GM23248 (cell line): ENCODE measurements at regions not wholly inside any gene's neighbourhood (a gene's known extent, or its start where the extent isn't known, plus 50 kb on each side); places are given as distances from the start of the nearest gene placed in this dataset.

Source experiments
- DNase-seq: peaks from one replicate; pipeline ENCODE4 v3.0.0-alpha.2; 2015
- H2AFZ ChIP-seq: fragments of 200-600 bp; sonication (generic); 2 replicates; pipeline ENCODE4 v1.6.1; 2016; ENCODE audit warnings: antibody characterized with exemption
- H3F3A ChIP-seq: fragments of 200-600 bp; sonication (generic); 2 replicates; pipeline ENCODE4 v1.6.1; 2016; ENCODE audit warnings: mild to moderate bottlenecking, antibody characterized with exemption, mixed run types; ENCODE audit not compliant: insufficient read depth
- H3K27ac ChIP-seq: fragments of 200-600 bp; sonication (generic); 2 replicates; pipeline ENCODE4 v1.5.1; 2016; ENCODE audit warnings: mild to moderate bottlenecking
- H3K27me3 ChIP-seq: fragments of 200-600 bp; sonication (generic); replicated peaks from 2 replicates; pipeline ENCODE4 v1.6.1; 2016; ENCODE audit warnings: mild to moderate bottlenecking; ENCODE audit not compliant: insufficient read depth
- H3K36me3 ChIP-seq: fragments of 200-600 bp; sonication (generic); 2 replicates; pipeline ENCODE4 v1.6.1; 2016; ENCODE audit warnings: low read depth, mild to moderate bottlenecking
- H3K4me1 ChIP-seq: fragments of 200-600 bp; sonication (generic); 2 replicates; pipeline ENCODE4 v1.6.1; 2016; ENCODE audit warnings: mild to moderate bottlenecking; ENCODE audit not compliant: insufficient read depth
- H3K4me2 ChIP-seq: fragments of 200-600 bp; sonication (generic); one replicate; pipeline ENCODE4 v1.6.1; 2016; ENCODE audit warnings: mild to moderate bottlenecking; ENCODE audit not compliant: unreplicated experiment
- H3K4me3 ChIP-seq: fragments of 200-600 bp; sonication (generic); 2 replicates; pipeline ENCODE4 v1.5.1; 2016; ENCODE audit warnings: mild to moderate bottlenecking
- H3K79me2 ChIP-seq: fragments of 200-600 bp; sonication (generic); 2 replicates; pipeline ENCODE4 v1.6.1; 2016; ENCODE audit warnings: mild to moderate bottlenecking; ENCODE audit not compliant: insufficient read depth
- H3K9ac ChIP-seq: fragments of 200-600 bp; sonication (generic); 2 replicates; pipeline ENCODE4 v1.6.1; 2016; ENCODE audit warnings: mild to moderate bottlenecking
- H3K9me2 ChIP-seq: fragments of 200-600 bp; sonication (generic); 2 replicates; pipeline ENCODE4 v1.6.1; 2016; ENCODE audit warnings: mixed run types, mild to moderate bottlenecking, moderate library complexity; ENCODE audit not compliant: insufficient read depth
- H3K9me3 ChIP-seq: fragments of 200-600 bp; sonication (generic); one replicate; pipeline ENCODE4 v1.6.1; 2017; ENCODE audit warnings: low read depth
- H4K20me1 ChIP-seq: fragments of 200-600 bp; sonication (generic); 2 replicates; pipeline ENCODE4 v1.6.0; 2016; ENCODE audit not compliant: insufficient read depth
- EZH2 ChIP-seq: fragments of 200-600 bp; sonication (generic); IDR thresholded peaks from 2 replicates; pipeline ENCODE4 v1.6.1; 2018; ENCODE audit warnings: antibody characterized with exemption, mild to moderate bottlenecking; ENCODE audit not compliant: insufficient read depth, poor library complexity, severe bottlenecking
- EZH2phosphoT487 ChIP-seq: fragments of 200-600 bp; sonication (generic); IDR thresholded peaks from 2 replicates; pipeline ENCODE4 v1.6.1; 2018; ENCODE audit warnings: antibody characterized with exemption, moderate library complexity, mild to moderate bottlenecking, low read depth; ENCODE audit not compliant: insufficient read depth
- WGBS, 2 experiments: methylation state at CpG; one replicate each; pipeline ENCODE4 v1.1.6; 2015 to 2017; ENCODE audit warnings: low lambda C conversion rate in 2 of 2, low coverage in 1 of 2; ENCODE audit errors: missing lambda C conversion rate in 2 of 2; 5-methylcytosine and 5-hydroxymethylcytosine counted together
- in situ Hi-C: fragments of 300-500 bp; cut with MboI; formaldehyde crosslinking; loops from 2 replicates; pipeline ENCODE4 v1.15.0; 2020

DNA sequence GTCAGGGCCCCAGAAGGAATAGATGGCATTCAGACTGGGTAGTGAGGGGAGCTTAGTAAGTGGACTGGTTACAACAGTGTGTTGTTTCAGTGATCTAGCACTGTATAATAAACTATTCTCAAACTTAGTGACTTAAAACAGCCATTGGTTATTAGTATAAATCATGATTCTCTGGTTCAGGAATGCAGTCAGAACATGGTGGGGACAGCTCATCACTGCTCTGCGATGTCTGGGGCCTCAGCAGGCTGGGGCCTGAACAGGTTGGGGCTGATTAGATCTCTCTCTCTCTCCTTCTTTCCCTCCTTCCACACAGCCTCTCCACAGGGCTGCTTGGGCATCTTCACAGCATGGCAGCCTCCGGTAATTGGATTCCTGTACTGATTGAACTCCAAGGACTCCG lies 160.4 kb downstream of the GATB start:
- Histone ChIP-seq H3K9me3 (no peaks in the 10 kb centered on the region), H2AFZ (no peak overlapping the region), H3K4me1 (0 out of 2 replicates have a peak, but pooled peaks cover 5% of the 10 kb centered on the region), H4K20me1 (no peaks in the 10 kb centered on the region), H3K27me3 (no peaks in the 10 kb centered on the region), H3K27ac (no peak overlapping the region), H3K36me3 (no peaks in the 10 kb centered on the region), H3F3A (no peaks in the 10 kb centered on the region), H3K4me3 (no peak overlapping the region), H3K4me2 (no peak overlapping the region), H3K9ac (no peak overlapping the region), H3K79me2 (no peaks in the 10 kb centered on the region), H3K9me2 (no peaks in the 10 kb centered on the region)
- 46 to 59% methylated on average over 3 of the region's 3 CpGs for WGBS, 2 experiments
- in situ Hi-C loops: loop anchor here (10.0 to 25.0 kb wide), 2 partner anchors 238 to 486 kb away; no protein-coding TSS in a partner anchor
- no peak for TF ChIP-seq EZH2phosphoT487
- peak; percentile 18 for DNase-seq

DNA sequence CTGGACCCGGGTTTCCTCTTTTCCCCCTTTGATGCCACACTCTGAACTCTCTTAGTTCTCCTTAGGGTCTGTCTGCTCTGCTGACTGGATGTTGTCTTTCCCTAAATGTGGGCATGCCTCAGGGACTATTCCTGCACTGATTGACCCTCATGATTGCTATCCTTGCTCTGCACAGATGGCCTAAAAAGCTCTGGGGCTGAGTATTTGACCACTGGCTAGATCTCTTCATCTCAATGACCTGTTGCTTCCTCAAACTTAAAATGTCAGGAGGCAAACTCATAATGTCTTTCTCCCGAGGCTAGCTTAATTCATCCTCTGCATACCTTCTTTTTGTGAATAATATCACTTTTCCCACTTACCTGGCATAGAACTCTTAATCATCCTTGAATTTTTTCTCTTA lies 157.4 kb downstream of the GATB start:
- H3K4me3 ChIP-seq: no peak overlapping the region
- in situ Hi-C loops: loop anchor here (10.0 to 25.0 kb wide), 2 partner anchors 241 to 489 kb away; no protein-coding TSS in a partner anchor
- H3K36me3 ChIP-seq: no peaks in the 10 kb centered on the region
- H3K27ac ChIP-seq: no peak overlapping the region
- 0 out of 2 replicates have a peak, but pooled peaks cover 5% of the 10 kb centered on the region for H3K4me1 ChIP-seq
- H3K79me2 ChIP-seq: no peaks in the 10 kb centered on the region
- no peaks in the 10 kb centered on the region for H3F3A ChIP-seq
- H3K9ac ChIP-seq: no peak overlapping the region
- no peak overlapping the region for H2AFZ ChIP-seq
- DNase-seq: no peak
- no peaks in the 10 kb centered on the region for H3K27me3 ChIP-seq
- H3K9me3 ChIP-seq: no peaks in the 10 kb centered on the region
- no peak for TF ChIP-seq EZH2phosphoT487
- no peak for TF ChIP-seq EZH2
- no peak overlapping the region for H3K4me2 ChIP-seq
- H4K20me1 ChIP-seq: no peaks in the 10 kb centered on the region
- WGBS, 2 experiments: 67 to 82% methylated on average over 2 of the region's 2 CpGs
- H3K9me2 ChIP-seq: no peaks in the 10 kb centered on the region

DNA sequence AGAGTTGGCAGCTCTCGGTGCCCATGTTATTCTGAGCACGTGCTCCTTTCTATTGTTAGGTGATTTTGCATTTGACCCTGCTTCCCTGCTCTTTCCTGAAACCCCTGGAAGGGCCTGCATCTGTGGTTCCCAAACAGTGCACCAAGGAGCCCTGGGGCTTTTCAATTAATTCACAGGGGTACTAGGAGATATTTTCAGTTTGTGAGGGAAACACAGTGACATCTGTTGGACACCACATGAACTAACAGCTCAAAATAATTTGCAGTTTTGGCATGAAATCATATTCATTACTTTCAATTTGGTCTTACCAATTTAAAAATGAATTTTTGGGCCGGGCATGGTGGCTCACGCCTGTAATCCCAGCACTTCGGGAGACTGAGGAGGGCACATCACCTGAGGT lies 156.6 kb downstream of the GATB start:
- Histone ChIP-seq H3K9me2 (no peaks in the 10 kb centered on the region), H3K27ac (no peak overlapping the region), H3K27me3 (no peaks in the 10 kb centered on the region), H3K79me2 (no peaks in the 10 kb centered on the region), H3K9me3 (no peaks in the 10 kb centered on the region), H3K9ac (no peak overlapping the region), H3F3A (no peaks in the 10 kb centered on the region), H3K36me3 (no peaks in the 10 kb centered on the region), H3K4me3 (no peak overlapping the region), H2AFZ (no peak overlapping the region), H3K4me2 (no peak overlapping the region), H3K4me1 (0 out of 2 replicates have a peak, but pooled peaks cover 5% of the 10 kb centered on the region), H4K20me1 (no peaks in the 10 kb centered on the region)
- TF ChIP-seq EZH2phosphoT487: no peak
- TF ChIP-seq EZH2: no peak
- peak; percentile 57 for DNase-seq
- in situ Hi-C loops: loop anchor here (10.0 to 25.0 kb wide), 2 partner anchors 242 to 489 kb away; no protein-coding TSS in a partner anchor
- 42 to 46% methylated on average over 5 of the region's 5 CpGs for WGBS, 2 experiments

DNA sequence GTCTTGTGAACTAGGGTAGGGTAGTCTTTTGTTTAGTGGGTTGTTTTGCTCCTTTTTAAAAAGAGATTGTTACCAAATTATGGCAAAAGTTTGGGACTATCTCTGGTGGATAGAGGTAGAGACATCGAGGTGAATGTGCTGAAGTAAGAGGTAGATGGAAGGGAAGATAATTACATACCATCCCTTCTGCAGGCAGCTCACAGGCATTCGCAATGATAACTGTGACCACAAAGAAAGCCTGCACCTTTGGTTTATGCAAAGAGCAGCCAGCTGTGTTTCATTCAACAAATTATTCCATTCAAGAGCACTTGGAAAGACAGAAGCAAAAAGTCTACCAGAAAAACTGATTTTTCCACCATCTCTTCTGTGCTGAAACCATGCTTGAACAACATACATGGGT lies 155.6 kb downstream of the GATB start:
- no peak overlapping the region for H3K4me2 ChIP-seq
- no peaks in the 10 kb centered on the region for H3F3A ChIP-seq
- no peak overlapping the region for H2AFZ ChIP-seq
- 65 to 72% methylated on average over 2 of the region's 2 CpGs for WGBS, 2 experiments
- no peak overlapping the region for H3K9ac ChIP-seq
- no peak overlapping the region for H3K27ac ChIP-seq
- H3K79me2 ChIP-seq: no peaks in the 10 kb centered on the region
- no peaks in the 10 kb centered on the region for H3K27me3 ChIP-seq
- TF ChIP-seq EZH2: no peak
- no peak for TF ChIP-seq EZH2phosphoT487
- no peaks in the 10 kb centered on the region for H3K9me2 ChIP-seq
- no peaks in the 10 kb centered on the region for H3K9me3 ChIP-seq
- 0 out of 2 replicates have a peak, but pooled peaks cover 3% of the 10 kb centered on the region for H3K4me1 ChIP-seq
- H3K36me3 ChIP-seq: no peaks in the 10 kb centered on the region
- in situ Hi-C loops: loop anchor here (10.0 to 25.0 kb wide), 2 partner anchors 243 to 490 kb away; no protein-coding TSS in a partner anchor
- H3K4me3 ChIP-seq: no peak overlapping the region
- DNase-seq: no peak
- no peaks in the 10 kb centered on the region for H4K20me1 ChIP-seq

DNA sequence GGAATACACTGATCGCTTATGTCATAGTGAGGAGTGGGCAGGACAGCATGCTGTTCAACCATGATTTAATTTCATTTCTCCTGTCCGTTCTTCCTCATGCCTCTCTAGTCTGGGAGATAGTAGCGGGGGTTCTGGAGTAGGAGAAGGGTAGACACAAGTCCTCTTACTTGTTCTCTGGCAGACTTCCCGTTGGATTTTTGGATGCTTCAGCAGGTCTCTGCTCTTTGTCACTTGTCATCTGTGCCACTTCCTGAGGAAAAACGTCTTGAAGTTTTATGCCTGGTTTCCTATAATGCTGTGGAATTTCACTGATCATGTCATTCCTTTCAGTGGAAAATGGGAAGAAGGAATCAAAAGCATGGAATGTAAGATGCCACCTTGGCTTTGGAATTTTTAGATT lies 154.7 kb downstream of the GATB start:
- Histone ChIP-seq H3K36me3 (no peaks in the 10 kb centered on the region), H3K9me3 (no peaks in the 10 kb centered on the region), H3K9me2 (no peaks in the 10 kb centered on the region), H3K27me3 (no peaks in the 10 kb centered on the region), H2AFZ (no peak overlapping the region), H4K20me1 (no peaks in the 10 kb centered on the region), H3K4me3 (no peak overlapping the region), H3K4me2 (no peak overlapping the region), H3F3A (no peaks in the 10 kb centered on the region), H3K27ac (no peak overlapping the region), H3K79me2 (no peaks in the 10 kb centered on the region), H3K4me1 (no peaks in the 10 kb centered on the region), H3K9ac (no peak overlapping the region)
- WGBS, 2 experiments: 44 to 49% methylated on average over 5 of the region's 5 CpGs
- in situ Hi-C loops: loop anchor here (10.0 to 25.0 kb wide), 2 partner anchors 244 to 491 kb away; no protein-coding TSS in a partner anchor
- DNase-seq: no peak
- no peak for TF ChIP-seq EZH2
- no peak for TF ChIP-seq EZH2phosphoT487
